Natural killer cell treated with Interleukin-12 subunit alpha and Interleukin-12 subunit beta and Interleukin-15 and Interleukin-18, amount 100 ng/mL, for 72 hours (primary cell): ENCODE measurements at regions not wholly inside any gene's neighbourhood (a gene's known extent, or its start where the extent isn't known, plus 50 kb on each side); places are given as distances from the start of the nearest gene placed in this dataset.
"Not testable (repeated sequence)": the region's sequence is repeated elsewhere in the genome, so short reads cannot be mapped to it uniquely, and the experiment has no call there.

ENCODE experiments used
- ATAC-seq, 2 donors: fragments of 150-1000 bp; cut with Tn5 transposase in 1 of 2; sonication (Bioruptor Pico), chemical (Tn5 transposase) in 1 of 2; 2 replicates each; pipeline ENCODE4 v1.10.0; 2021
- DNase-seq: peaks from one replicate; pipeline ENCODE4 v3.0.0; 2022; ENCODE audit warnings: low spot score
- H3K27ac Mint-ChIP-seq, 2 donors: 1 replicate in 1 of 2; 2 replicates in 1 of 2; pipeline ENCODE4 v1.8.0; 2022; ENCODE audit warnings: mixed read lengths in 2 of 2, mild to moderate bottlenecking in 1 of 2, moderate library complexity in 1 of 2
- H3K27me3 Mint-ChIP-seq, 2 donors: 1 replicate in 1 of 2; 2 replicates in 1 of 2; pipeline ENCODE4 v1.8.0; 2022; ENCODE audit warnings: mixed read lengths in 2 of 2
- H3K36me3 Mint-ChIP-seq: one replicate; pipeline ENCODE4 v1.8.0; 2022; ENCODE audit warnings: mixed read lengths
- H3K4me1 Mint-ChIP-seq, 2 donors: 1 replicate in 1 of 2; 2 replicates in 1 of 2; pipeline ENCODE4 v1.8.0; 2022; ENCODE audit warnings: low read depth in 2 of 2, mixed read lengths in 2 of 2, mild to moderate bottlenecking in 1 of 2
- H3K4me3 Mint-ChIP-seq: one replicate; pipeline ENCODE4 v1.8.0; 2022; ENCODE audit warnings: mixed read lengths
- H3K9me3 Mint-ChIP-seq: 2 replicates; pipeline ENCODE4 v1.8.0; 2022; ENCODE audit warnings: mixed read lengths

GRCh38 chr6:139879823-139880356, 505.4 kb upstream of the CITED2 start:
- Mint-ChIP-seq H3K4me3 (no peak overlapping the region), H3K36me3 (no peaks in the 10 kb centered on the region), H3K9me3 (no peaks in the 10 kb centered on the region), H3K4me1 (no peaks in the 10 kb centered on the region), H3K27me3 (peaks cover 2 to 11% of the 10 kb centered on the region in 2 donors), H3K27ac (no peak overlapping the region)
- ATAC-seq (no peak), DNase-seq (no peak)

GRCh38 chr6:139879241-139879640, 504.8 kb upstream of the CITED2 start:
- not testable (repeated sequence) for H3K36me3 Mint-ChIP-seq, H3K4me3 Mint-ChIP-seq, DNase-seq, H3K9me3 Mint-ChIP-seq, ATAC-seq, H3K4me1 Mint-ChIP-seq, H3K27ac Mint-ChIP-seq
- peaks cover 2 to 13% of the 10 kb centered on the region in 2 donors for H3K27me3 Mint-ChIP-seq

GRCh38 chr6:139877828-139878405, 503.5 kb upstream of the CITED2 start:
- Mint-ChIP-seq H3K27ac (no peak overlapping the region), H3K4me1 (no peaks in the 10 kb centered on the region), H3K36me3 (no peaks in the 10 kb centered on the region), H3K9me3 (no peaks in the 10 kb centered on the region), H3K4me3 (no peak overlapping the region), H3K27me3 (peaks cover 2 to 13% of the 10 kb centered on the region in 2 donors)
- no peak for DNase-seq
- ATAC-seq: peak; percentile 41 to 43

- H3K4me1 Mint-ChIP-seq: no peaks in the 10 kb centered on the region
- peaks cover 7% of the 10 kb centered on the region in 2 donors for H3K27me3 Mint-ChIP-seq
- DNase-seq: no peak
- no peaks in the 10 kb centered on the region for H3K36me3 Mint-ChIP-seq
- no peaks in the 10 kb centered on the region for H3K9me3 Mint-ChIP-seq
- no peak overlapping the region for H3K27ac Mint-ChIP-seq
- no peak for ATAC-seq
- H3K4me3 Mint-ChIP-seq: no peak overlapping the region
Measured at GRCh38 chr6:139872665-139873064, 498.2 kb upstream of the CITED2 start.

GRCh38 chr6:139871803-139872510, 497.5 kb upstream of the CITED2 start:
- DNase-seq (no peak), ATAC-seq (no peak)
- H3K27me3 Mint-ChIP-seq: peaks cover 7% of the 10 kb centered on the region in 2 donors
- H3K27ac Mint-ChIP-seq: no peak overlapping the region
- no peaks in the 10 kb centered on the region for H3K36me3 Mint-ChIP-seq
- H3K4me3 Mint-ChIP-seq: no peak overlapping the region
- no peaks in the 10 kb centered on the region for H3K4me1 Mint-ChIP-seq
- no peaks in the 10 kb centered on the region for H3K9me3 Mint-ChIP-seq

- Mint-ChIP-seq H3K4me1 (no peaks in the 10 kb centered on the region), H3K27me3 (peaks cover 7% of the 10 kb centered on the region in 2 donors), H3K36me3 (no peaks in the 10 kb centered on the region), H3K9me3 (no peaks in the 10 kb centered on the region), H3K4me3 (no peak overlapping the region), H3K27ac (no peak overlapping the region)
- no peak for DNase-seq
- no peak for ATAC-seq
Measured at GRCh38 chr6:139871165-139871710, 496.8 kb upstream of the CITED2 start.

- Mint-ChIP-seq H3K27me3 (peaks cover 0 to 5% of the 10 kb centered on the region in 2 donors), H3K36me3 (no peaks in the 10 kb centered on the region), H3K4me3 (no peak overlapping the region), H3K27ac (no peak overlapping the region), H3K4me1 (no peaks in the 10 kb centered on the region), H3K9me3 (no peaks in the 10 kb centered on the region)
- no peak for ATAC-seq
- no peak for DNase-seq
Measured at GRCh38 chr6:139868576-139868975, 494.1 kb upstream of the CITED2 start.

GRCh38 chr6:139863964-139864363, 489.5 kb upstream of the CITED2 start:
- no peak overlapping the region for H3K27ac Mint-ChIP-seq
- ATAC-seq: no peak
- DNase-seq: no peak
- no peaks in the 10 kb centered on the region for H3K9me3 Mint-ChIP-seq
- no peak overlapping the region for H3K4me3 Mint-ChIP-seq
- H3K27me3 Mint-ChIP-seq: peaks cover 3 to 7% of the 10 kb centered on the region in 2 donors
- no peaks in the 10 kb centered on the region for H3K36me3 Mint-ChIP-seq
- H3K4me1 Mint-ChIP-seq: no peaks in the 10 kb centered on the region

GRCh38 chr6:139863346-139863745, 488.9 kb upstream of the CITED2 start:
- no peaks in the 10 kb centered on the region for H3K9me3 Mint-ChIP-seq
- no peak for DNase-seq
- ATAC-seq: no peak

GRCh38 chr6:139862311-139862710, 487.9 kb upstream of the CITED2 start:
- DNase-seq: no peak

More at GRCh38 chr6:139863346-139863745, 488.9 kb upstream of the CITED2 start:
- no peaks in the 10 kb centered on the region for H3K36me3 Mint-ChIP-seq
- H3K27ac Mint-ChIP-seq: no peak overlapping the region
- no peak overlapping the region for H3K4me3 Mint-ChIP-seq
- H3K4me1 Mint-ChIP-seq: no peaks in the 10 kb centered on the region
- H3K27me3 Mint-ChIP-seq: peaks cover 3 to 7% of the 10 kb centered on the region in 2 donors

GRCh38 chr6:139860203-139860602, 485.8 kb upstream of the CITED2 start:
- Mint-ChIP-seq H3K9me3 (no peaks in the 10 kb centered on the region), H3K36me3 (no peaks in the 10 kb centered on the region), H3K4me3 (no peak overlapping the region), H3K27ac (no peak overlapping the region), H3K4me1 (no peaks in the 10 kb centered on the region), H3K27me3 (peaks cover 3 to 7% of the 10 kb centered on the region in 2 donors)
- DNase-seq (no peak), ATAC-seq (no peak)

More at GRCh38 chr6:139862311-139862710, 487.9 kb upstream of the CITED2 start:
- Mint-ChIP-seq H3K27me3 (peaks cover 3 to 7% of the 10 kb centered on the region in 2 donors), H3K36me3 (no peaks in the 10 kb centered on the region), H3K9me3 (no peaks in the 10 kb centered on the region), H3K27ac (no peak overlapping the region), H3K4me3 (no peak overlapping the region), H3K4me1 (no peaks in the 10 kb centered on the region)
- ATAC-seq: no peak

- Mint-ChIP-seq H3K36me3 (no peaks in the 10 kb centered on the region), H3K27me3 (peaks cover 3 to 7% of the 10 kb centered on the region in 2 donors), H3K4me3 (no peak overlapping the region), H3K9me3 (no peaks in the 10 kb centered on the region), H3K27ac (no peak overlapping the region), H3K4me1 (no peaks in the 10 kb centered on the region)
- DNase-seq: no peak
- no peak for ATAC-seq
Measured at GRCh38 chr6:139858429-139858828, 484.0 kb upstream of the CITED2 start.

- Mint-ChIP-seq H3K27me3 (peaks cover 3 to 7% of the 10 kb centered on the region in 2 donors), H3K4me1 (no peaks in the 10 kb centered on the region), H3K27ac (no peak overlapping the region), H3K36me3 (no peaks in the 10 kb centered on the region), H3K9me3 (no peaks in the 10 kb centered on the region), H3K4me3 (no peak overlapping the region)
- ATAC-seq (no peak), DNase-seq (no peak)
Measured at GRCh38 chr6:139857143-139857542, 482.7 kb upstream of the CITED2 start.

- H3K4me3 Mint-ChIP-seq: no peak overlapping the region
- no peaks in the 10 kb centered on the region for H3K36me3 Mint-ChIP-seq
- no peaks in the 10 kb centered on the region for H3K9me3 Mint-ChIP-seq
- no peak for DNase-seq
- no peak for ATAC-seq
- H3K27me3 Mint-ChIP-seq: peaks cover 3 to 7% of the 10 kb centered on the region in 2 donors
- no peaks in the 10 kb centered on the region for H3K4me1 Mint-ChIP-seq
- no peak overlapping the region for H3K27ac Mint-ChIP-seq
Measured at GRCh38 chr6:139856562-139856961, 482.1 kb upstream of the CITED2 start.
